GM04504 (cell line): ENCODE measurements at regions not wholly inside any gene's neighbourhood (a gene's known extent, or its start where the extent isn't known, plus 50 kb on each side); places are given as distances from the start of the nearest gene placed in this dataset.

Experiments
- DNase-seq: peaks from one replicate; pipeline ENCODE4 v3.0.0-alpha.2; 2012; ENCODE audit warnings: low read depth

DNA sequence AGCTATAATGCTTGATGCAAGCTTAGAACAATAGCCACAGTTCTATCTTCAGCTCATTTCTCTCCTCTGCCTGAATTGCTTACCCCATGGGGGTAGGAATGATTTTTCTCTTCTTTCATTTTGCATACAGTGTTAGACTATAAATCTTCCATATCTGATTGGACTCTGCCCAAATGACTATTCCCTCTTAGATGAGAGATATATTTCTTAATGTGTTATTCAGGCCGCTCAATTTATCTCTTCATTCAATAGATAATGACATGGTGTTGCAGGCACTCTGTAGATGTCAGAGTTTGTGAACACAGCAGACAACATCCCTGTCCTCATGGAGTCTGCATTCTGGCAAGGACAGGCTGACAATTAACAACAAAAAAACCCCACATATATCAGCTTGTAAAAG, 443.7 kb upstream of the CELF4 start:
- DNase-seq = no peak

DNA sequence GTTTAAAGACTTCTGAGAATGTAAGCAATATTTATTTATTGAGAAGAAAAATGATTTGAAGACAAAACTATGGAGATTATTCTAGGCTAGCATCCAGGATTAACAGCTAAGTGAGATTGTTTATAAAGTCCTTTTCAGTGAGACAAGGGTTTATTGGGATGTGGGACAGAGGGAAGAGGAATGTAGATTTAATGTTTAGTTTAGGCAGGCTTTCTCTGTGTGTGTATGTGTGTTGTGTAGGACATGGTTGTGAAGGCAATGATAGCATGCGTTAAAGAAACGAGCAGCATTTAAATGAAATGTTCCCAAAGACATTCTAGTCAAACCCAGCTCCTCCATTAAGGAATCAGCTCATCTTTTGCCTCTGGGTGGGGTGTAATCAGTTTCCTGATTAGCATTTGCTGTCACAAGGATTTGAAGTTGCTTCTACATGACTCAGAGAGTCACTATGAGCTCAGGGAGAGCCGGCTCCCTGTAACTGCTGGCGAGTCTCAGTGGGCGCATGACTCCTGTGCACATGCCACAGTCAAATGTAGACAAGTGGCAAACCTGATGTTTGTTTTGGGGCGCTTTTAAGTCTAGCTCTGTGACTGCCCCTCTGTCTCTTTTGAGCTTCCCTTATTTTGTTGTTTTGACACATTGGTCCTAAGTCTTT, 442.2 kb upstream of the CELF4 start:
- no peak for DNase-seq

DNA sequence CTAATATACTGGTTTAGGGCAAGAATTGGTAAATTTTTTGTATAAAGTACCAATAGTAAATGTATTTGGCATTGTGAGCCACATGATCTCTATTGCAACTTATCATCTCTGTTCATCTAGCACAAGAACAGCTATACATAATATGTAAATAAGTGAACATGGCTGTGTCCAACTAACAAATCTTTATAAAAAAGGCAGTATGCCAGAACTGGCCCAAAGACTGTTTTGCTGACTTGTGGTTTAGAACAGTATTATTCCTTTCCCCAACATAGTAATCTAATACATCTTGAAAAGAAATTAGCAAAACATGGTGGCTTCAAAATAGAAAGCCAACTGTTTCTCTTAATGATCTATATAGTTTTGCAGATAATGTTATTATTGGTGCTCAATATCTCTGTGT, 441.4 kb upstream of the CELF4 start:
- no peak for DNase-seq

DNA sequence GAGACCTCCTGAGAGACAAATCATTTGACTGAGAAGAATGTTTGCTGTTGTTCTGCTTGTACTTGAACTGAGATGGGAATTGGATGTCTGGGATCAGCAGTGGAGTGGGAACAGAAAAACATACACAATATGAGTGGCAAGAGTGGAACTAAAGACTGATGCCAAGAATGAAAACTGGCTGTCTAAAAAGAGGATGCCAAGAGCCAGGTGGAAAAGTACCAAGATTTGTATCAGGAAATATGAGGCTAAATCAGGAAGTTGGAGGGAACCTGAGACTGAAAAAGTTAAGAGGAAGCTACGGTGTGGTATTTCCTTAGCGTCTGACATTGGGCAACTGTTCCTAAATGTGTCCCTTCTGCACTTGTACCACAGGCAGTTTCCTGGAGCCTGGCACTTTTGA, 440.9 kb upstream of the CELF4 start:
- DNase-seq = no peak

DNA sequence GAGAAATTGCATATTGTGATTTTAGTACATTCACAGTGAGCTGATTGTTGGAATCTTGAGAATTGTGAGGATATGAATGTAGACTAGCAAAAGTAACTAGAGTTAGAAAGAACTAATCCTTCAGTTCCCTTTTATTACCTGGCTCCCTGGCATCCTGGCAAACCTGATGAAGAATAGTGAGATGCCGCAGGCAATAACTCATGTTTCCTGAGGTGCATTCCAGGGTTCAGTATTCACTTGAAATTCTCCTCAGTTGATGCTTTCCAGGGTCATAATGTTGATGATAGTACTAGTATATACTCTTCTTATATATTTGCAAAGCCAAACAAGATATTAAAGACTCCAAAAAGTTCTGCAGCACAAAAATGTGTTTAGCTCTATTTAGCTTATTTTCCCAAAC, 432.1 kb upstream of the CELF4 start:
- no peak for DNase-seq

DNA sequence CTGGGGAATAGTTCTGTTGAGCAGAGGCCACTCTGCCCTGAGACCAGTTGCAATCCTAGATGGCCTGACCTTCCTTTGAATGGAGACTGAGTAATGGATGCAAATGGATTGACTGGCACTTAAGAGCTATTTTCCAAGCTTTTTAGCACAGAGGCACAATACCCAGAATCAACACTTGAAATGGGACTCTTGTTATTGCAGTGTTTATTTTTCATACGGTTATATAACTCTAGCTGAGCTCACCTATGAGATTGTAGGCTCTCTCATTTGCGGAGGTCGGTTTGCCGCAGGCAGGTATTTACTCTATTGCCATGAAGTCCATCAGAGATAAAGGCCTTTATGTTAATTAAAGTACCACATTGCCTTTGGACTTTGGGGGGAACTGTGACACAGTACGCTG, 422.3 kb upstream of the CELF4 start:
- DNase-seq = no peak

DNA sequence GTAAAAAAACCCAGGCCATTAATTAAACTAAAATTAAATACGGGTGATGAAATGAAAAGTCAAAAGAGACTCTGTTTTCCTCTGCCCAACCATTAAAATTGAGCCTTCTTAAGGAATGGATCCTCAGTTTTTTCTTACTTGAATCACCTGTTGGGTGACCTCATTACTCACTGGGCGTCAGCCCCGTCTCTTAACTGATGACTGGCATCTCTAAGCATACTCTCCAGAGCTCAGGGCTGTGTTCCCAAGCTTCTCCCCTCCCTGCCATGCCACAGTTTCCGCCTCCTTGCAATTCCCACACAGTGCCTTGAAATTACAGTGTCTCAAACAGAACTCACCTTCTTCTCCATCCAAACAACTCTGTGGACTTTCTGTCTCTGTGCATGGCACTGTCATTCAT, 421.1 kb upstream of the CELF4 start:
- DNase-seq = no peak

DNA sequence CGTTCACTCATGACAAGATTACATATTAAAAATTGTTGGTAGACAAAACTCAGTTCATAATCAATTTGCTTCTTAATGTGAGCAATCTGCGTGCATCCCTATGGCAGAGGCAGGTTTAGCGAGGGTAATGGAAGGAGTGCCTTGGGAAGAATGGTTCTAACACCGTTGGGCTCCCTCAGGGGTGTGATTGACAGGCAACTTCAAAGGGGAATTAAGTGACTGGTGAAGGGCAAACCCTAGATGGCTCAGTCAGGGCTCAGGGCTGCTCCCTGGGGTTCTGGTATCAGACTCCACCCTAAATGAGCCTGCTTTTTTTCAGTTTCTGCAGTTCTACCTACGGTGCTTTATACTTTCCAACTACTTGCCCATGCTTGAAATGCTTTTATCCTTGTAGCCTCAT, 419.5 kb upstream of the CELF4 start:
- no peak for DNase-seq

DNA sequence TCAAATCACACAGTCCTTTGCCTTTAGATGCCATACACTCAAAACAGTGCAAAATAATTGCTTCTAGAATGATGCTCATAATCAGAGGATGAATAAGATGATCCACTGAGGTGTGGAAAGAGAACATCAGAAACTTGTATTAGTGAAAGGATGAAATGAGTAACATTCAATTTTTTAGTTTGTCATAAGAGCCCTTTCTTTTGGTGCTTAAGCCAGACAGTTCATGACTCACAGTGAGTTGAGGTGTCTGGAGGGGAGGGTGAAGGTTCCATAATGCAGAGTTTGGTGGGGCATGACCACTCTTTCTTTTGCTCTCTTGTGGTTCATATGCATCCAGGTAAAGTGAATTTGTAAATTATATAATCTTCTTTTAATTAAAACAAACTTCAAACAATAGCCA, 415.0 kb upstream of the CELF4 start:
- DNase-seq = no peak

DNA sequence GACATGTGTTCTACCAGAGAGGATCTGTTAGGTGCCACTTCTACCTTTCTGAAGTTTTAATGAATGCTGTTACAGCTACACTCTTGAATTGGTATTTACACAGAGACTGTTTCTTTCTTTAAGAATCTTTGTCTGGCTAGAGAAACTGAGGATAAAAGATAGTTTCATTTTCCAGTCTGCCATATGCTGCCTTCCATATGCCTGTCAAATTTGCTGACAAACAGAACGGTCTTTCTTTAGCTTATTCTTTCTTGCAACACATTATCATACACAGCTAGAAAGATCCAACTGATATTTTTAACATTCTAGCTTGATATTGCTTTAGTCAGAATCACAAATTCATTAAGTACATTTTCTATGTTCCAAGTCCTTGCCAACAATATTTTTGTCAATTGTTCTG, 409.8 kb upstream of the CELF4 start:
- DNase-seq = no peak

DNA sequence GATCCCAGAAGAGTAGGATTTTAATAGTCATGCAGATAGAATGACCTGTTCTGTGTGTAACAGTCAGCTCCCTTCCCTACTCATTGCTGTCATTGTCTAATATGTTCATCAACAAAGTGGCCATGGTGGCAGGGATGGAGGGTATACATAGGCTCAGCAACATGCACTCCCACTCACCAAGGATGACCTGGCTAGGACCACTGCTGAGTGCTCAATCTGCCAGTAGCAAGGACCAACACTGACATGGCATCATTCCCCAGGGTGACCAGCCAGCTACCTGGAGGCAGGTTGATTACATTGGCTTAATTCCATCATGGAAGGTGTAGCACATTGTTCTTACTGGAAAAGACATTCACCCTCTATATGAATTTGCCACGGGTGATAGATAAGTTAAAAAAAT, 401.7 kb upstream of the CELF4 start:
- DNase-seq = no peak

DNA sequence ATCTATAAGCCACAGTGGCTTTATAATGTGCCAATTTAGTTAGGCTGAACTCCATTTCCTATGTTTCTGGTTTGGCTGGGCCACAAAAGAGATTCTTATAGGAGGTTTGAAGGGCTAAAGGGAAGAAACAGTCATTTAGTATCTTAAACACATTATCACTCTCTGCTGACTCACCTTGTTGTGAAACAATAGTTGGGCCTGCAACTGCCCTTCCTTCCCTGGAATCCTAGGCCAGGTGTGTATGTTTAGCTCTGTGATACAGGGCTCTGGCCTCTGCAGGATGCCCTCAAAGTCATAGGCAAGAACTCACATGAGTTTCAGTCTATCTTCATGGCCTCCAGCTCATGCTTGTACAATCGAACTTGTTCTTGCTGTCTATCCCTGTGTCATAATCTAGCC, 400.0 kb upstream of the CELF4 start:
- no peak for DNase-seq

DNA sequence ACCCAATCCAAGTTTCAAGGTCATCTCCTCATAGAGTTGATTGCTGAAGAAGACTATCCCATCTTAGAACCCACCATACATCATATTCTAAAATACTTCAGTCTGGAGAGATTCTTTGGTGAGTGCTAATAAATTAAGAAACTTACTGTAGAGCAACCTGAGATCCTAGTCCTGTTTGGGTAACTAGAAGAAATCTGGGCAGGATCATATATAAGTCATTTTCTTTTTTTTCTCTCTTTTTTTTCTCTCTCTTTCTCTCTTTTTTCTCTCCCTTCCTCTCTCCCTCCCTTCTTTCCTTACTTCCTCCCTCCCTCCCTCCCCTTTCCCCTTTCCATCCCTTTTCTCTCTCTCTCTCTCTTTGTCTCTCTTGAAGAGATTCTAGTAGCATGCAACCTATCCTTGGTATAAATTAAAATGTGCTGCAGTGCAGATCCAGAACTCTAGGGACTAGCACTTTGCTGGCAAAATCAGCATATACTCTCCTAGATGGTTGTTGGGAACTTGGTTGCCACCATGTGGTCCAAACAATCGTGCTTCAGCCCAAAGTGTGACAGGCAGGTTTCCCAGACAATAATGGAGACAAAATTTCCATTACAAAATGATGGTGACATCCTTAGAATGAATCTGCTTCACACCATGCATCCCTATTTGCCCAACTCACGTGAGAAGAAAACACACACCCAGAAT, 399.4 kb upstream of the CELF4 start:
- DNase-seq = no peak

DNA sequence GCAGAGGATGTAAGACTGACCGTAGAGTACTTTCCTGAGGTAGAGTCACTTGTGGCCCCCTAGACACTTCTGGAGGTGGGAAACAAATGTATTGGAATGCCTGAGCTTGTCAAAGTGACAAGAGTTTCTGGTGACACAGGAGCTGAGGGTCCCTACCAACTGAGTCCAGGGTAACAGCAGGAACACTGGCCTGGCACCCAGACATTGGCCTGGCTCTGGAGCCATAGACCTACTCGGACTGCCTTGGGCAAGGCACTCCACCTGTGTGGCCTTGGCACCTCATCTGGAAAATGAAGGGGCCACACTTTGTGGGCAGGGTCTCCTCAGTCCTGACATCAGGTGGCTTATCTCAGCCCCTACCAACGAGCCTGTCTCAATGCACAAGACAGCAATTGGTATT, 398.2 kb upstream of the CELF4 start:
- DNase-seq = no peak

DNA sequence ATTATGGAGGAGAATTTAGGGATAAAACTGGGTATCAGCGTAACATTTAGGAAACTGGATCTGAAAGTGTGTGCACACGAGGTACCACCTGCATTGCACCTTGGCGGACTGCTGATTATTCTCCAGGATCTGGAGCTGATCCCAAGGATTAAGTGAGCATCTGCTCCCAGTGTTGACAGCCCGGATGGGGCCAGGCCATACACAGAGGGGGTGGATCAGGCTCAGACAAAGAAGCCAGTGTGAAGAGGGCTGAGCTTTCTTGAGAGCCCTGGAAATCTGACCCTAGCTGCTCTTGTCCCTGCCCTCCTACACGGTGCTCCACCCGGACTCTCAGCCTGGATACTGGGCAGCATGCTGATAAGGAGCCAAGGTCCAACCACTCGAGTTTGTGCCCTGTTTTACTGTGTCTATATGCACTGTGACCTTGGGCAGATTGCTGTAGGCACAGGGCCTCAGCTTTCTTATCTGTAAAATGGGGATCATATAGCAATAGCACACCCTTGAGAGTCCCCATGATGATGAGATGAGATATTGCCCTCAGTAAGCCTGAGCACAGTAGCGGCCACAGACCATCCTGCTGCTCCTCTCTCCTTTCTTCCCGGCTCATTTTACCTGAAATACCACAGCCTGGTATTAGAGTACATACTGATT, 396.8 kb upstream of the CELF4 start:
- DNase-seq = no peak

DNA sequence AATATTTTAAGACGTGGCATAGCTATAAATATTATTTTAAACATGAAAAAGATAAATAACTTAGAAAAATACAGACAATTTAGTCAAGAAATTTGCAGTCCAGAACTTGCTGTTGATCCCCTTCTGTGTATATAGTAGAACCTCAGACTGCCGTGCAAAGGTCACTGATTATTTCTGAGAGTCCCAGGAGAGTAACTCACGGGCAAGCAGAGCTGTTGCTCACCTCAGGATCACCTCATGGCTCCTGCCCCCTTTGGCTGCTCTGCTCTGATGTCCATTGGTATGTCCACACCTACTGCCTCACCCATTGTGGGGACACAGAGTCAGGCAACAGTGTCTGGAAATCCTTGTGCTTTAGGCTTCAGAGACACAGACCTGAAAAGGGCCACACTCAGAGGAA, 392.9 kb upstream of the CELF4 start:
- DNase-seq = no peak

DNA sequence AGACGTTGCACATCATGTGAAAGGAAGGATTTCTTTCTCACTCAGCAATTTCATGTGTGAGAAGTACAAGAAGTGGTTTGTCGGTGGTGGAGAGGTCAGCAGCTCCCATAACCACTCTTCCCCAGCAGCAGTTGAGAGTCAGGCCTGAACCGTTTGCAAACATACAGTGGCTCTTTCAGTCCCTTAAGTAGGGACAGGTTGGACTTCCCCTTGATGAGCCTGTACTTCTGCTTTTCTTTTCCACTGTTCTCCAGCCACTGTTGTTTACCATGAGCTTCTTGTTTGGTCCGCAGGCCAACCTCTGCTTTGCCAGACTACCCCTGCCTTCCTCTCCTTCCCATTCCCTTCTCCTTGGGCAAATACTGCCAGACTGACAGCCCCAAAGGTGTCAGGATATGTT, 391.3 kb upstream of the CELF4 start:
- no peak for DNase-seq

DNA sequence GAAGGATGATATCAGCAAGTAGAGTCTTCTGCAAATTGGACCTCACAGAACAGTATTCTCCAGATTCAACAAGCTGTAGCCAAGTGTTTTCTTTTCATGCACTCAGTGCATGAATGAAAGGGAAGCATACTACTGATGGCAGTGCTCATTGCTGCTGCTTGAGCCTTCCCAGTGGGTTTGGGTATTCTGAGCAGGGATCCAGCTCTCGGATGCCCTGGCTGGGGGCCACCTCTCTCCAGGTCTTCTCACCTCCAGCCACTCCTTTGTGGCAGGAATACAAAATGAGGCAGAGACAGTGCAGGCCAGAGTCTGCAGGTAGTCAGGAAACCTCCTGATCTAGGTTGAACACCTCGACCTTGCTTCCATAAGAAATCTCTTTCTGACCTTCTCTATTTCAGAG, 390.4 kb upstream of the CELF4 start:
- DNase-seq = no peak

DNA sequence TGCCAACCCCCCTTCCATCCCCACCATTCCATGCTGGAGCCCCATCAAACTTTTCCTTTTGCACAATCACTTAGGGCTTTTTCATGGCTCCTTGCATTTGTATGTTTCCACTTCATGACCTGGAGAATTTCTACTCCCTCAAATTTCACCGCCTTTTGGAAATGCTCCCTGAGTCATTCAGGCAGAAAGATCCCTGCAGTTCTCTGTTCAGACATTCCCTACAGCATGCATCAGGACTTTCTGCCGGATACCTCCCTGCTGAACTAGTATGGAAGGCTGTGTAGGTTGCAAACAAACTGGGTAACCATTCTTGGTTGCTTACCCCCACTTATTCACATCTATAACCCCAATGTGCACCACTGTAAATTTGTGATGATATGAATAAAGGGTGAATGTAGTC, 389.6 kb upstream of the CELF4 start:
- no peak for DNase-seq

DNA sequence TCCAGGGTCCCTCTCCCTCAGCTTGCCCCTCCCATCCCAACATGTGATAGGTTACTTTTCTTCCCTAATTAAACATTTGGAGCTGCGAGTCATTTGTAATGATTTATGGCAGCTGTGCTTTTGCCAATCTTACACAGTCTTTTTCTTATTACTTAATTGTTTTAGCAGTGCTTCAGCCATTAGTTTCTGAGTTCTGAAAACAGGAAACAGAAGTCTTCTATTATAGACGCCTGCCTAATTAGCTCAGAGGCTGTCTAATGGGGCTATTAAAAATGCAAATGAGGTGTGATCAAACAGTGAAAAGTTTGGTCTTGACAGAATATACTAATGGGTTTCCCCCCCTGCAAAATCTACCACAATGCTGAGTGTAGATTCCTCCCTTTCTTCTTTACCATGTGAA, 388.3 kb upstream of the CELF4 start:
- no peak for DNase-seq

DNA sequence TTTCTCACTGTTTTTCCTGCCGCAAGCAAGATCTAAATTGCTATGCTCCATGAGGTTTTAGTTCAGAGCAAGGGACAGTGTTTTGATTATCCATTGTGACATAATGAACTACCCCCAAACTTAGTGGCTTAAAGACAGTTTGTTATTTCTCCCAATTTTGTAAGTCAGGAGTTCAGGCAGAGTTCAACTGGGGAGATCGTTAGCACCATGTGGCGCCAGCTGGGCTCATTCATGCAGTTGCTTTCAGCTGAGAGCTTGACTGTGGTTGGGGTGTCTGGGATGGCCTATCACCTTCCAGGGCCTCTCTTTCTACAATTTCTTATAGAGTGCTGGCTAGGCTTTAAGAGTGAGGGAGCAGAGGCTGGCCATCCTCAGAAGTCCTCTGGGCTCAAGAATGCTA, 382.9 kb upstream of the CELF4 start:
- no peak for DNase-seq

DNA sequence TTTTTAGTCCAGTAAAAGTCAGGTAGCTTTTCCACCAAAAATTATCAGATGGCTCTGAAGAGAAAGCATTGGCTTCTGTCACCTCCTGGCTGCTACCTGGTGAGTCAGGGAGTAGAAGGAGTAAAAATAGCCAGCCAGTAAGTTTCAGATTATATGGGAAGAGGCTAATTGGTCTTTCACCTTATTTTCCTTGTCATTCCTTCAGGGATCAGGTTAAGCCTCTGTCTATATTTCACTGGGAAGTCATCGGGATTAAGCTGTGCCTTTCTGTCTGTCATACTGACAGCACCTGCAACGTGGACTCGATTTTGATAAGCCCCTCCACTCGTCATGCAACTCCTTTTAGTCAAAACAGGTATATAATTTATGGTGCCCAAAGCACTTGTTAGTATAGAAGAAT, 380.7 kb upstream of the CELF4 start:
- no peak for DNase-seq

DNA sequence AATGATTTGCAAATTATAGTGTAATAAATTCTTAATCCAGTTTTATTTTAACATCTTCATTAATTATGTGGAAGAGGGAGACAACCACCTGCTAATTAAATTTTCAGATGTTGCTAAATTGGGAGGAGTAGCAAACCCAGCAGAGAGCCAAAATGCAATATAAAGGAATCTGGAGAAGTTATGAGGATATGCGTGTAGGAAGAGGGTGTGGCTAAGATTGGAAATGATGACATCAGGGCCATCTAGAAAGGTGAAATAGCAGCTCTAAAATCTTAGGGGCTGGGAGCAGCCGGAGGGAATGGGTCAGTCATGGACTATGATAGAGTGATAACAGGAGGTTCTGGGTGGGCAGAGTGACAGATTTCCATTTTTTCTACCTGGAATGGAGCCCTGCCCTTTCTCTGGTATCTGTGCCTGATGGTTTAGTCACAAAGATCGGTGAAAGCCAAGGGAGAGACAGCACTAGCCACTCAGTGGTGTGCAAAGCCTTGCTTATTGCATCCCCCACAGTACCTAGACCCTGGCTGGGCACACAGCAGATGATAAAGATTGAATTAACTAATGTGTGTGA, 379.2 kb upstream of the CELF4 start:
- DNase-seq = no peak

DNA sequence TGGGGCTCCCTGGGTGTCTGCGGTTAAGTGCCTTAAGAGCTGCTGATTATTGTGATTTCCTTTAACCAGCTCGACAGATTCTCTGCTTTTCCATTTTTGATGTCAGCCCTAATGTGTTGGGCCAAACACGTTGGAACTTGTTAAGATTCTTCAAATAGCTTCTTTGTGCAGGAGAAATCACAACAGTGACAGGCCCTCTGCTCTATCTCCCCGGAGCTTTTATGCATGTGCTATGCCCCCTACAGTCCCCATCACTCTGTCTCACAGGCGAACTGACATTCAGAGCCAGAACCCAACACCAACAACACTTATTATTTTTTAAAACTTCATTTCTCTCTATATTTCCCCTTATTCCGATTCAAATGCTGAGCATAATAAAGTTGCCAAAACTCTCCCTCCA, 371.7 kb upstream of the CELF4 start:
- DNase-seq = no peak
